GM10248 (cell line): ENCODE measurements at regions not wholly inside any gene's neighbourhood (a gene's known extent, or its start where the extent isn't known, plus 50 kb on each side); places are given as distances from the start of the nearest gene placed in this dataset.
"Not testable (repeated sequence)": the region's sequence is repeated elsewhere in the genome, so short reads cannot be mapped to it uniquely, and the experiment has no call there.

Source experiments
- CTCF ChIA-PET: fragments of 300-600 bp; sonication (Branson Sonifier 250); formaldehyde crosslinking; extraction: SDS; loops from one replicate; lab custom pipeline; 2021; ENCODE audit warnings: antibody characterized with exemption; lab: Yijun Ruan, JAX
- POLR2A ChIA-PET: fragments of 350-650 bp; sonication (Branson Sonifier 250); formaldehyde crosslinking; extraction: SDS; loops from one replicate; lab custom pipeline; 2020; ENCODE audit warnings: antibody characterized with exemption; lab: Yijun Ruan, JAX
- DNase-seq: peaks from one replicate; pipeline ENCODE4 v3.0.0; 2012; ENCODE audit errors: extremely low spot score
- CTCF ChIP-seq: IDR thresholded peaks from 2 replicates; pipeline ENCODE4 v1.5.1; 2012; ENCODE audit warnings: mild to moderate bottlenecking, low read depth; ENCODE audit errors: extremely low read depth, missing control alignments, control extremely low read depth

DNA sequence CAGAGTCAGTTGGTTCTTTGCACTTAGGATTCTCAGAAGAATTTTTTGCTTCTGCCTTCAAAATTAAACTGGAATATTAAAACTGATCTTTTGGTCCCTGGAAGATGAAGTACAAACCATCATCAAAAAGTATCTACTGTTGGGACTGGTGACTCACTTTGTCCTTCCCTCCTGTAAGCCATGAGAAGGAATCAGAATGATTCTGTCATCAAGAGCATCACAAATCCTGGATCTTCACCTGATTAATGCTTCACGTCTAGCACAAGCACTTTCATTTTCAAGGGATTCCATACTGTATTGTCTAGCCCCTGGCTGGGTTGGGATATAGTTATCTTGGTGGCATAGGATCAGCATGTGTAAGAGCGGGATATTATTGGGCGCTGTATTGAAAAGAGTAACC is 69.3 kb upstream of the CYP1B1 start:
- ChIA-PET POLR2A (no interaction called here), CTCF (interaction anchor here (1.6 to 1.7 kb wide), 2 partner anchors 31 to 129 kb away, joined by 3 to 6 read pairs; no protein-coding TSS in a partner anchor)
- DNase-seq = no peak
- no peak for TF ChIP-seq CTCF

GRCh38 chr2:38142627-38143026 is 66.7 kb upstream of the CYP1B1 start:
- TF ChIP-seq CTCF = no peak
- ChIA-PET POLR2A (no interaction called here), CTCF (interaction anchor here (0.7 to 1.6 kb wide), 2 partner anchors 15 to 27 kb away, joined by 3 to 4 read pairs; no protein-coding TSS in a partner anchor)
- no peak for DNase-seq

DNA sequence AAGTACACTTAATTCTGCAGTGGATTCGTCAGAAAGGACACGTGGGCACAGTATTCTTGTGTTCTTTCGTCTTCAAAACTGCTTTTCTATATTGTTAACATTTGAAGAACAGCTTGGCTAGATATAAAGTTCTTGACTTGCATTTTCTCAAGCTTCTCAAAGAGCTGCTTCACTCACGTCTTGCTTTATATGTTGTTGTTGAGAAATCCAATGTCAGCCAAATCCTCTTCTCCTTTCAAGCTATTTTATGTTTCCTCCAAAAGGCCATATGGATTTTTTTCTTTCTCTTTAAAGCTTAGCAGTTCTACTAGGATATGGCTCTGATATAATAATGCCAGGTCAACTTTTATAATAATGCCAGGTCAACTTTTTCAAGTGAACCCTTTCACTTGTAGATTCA is 65.5 kb upstream of the CYP1B1 start:
- POLR2A ChIA-PET = no interaction called here
- DNase-seq = no peak
- no peak for TF ChIP-seq CTCF
- CTCF ChIA-PET = interaction anchor here (0.9 to 2.9 kb wide), 3 partner anchors 15 to 41 kb away, joined by 3 to 10 read pairs (median 8); no protein-coding TSS in a partner anchor

GRCh38 chr2:38138996-38139395 is 63.0 kb upstream of the CYP1B1 start:
- no peak for DNase-seq
- CTCF ChIA-PET = interaction anchor here (1.5 to 2.9 kb wide), 3 partner anchors 10 to 28 kb away, joined by 3 to 10 read pairs (median 6); no protein-coding TSS in a partner anchor
- no peak for TF ChIP-seq CTCF
- POLR2A ChIA-PET = no interaction called here

GRCh38 chr2:38138419-38138818 is 62.5 kb upstream of the CYP1B1 start:
- DNase-seq = no peak
- no peak for TF ChIP-seq CTCF
- POLR2A ChIA-PET = no interaction called here
- CTCF ChIA-PET = interaction anchor here (1.9 kb wide), 1 partner anchor 10 kb away, joined by 6 read pairs; no protein-coding TSS in a partner anchor

DNA sequence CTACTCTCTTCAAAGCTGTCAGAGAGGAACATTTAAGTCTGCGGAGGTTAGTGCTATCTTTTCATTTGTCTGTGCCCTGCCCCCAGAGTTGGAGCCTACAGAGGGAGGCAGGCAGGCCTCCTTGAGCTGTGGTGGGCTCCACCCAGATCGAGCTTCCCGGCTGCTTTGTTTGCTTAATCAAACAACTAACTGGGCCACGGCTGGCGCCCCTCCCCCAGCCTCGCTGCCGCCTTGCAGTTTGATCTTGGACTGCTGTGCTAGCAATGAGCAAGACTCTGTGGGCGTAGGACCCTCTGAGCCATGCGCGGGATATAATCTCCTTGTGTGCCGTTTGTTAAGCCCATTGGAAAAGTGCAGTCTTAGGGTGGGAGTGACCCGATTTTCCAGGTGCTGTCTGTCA is 62.0 kb upstream of the CYP1B1 start:
- DNase-seq, POLR2A ChIA-PET, CTCF ChIA-PET: not testable (repeated sequence)

DNA sequence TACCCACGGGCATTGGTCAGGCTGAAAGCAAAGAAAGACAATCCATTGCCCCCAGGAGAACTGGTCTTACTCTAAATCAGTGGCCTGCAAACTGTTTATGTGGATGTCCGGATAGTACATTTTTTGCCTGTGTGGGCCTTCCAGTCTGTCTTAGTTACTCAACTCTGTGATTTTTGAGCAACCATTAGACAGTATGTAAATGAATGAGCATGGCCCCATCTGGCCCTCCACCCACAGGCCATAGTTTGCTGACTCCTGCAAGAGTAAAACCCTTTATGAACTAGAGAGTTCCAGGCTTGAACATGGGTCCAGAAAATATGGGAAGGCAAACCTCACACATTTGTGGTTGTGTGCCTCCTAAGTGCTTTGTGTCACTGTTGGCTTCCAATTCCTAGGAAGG is 55.7 kb upstream of the CYP1B1 start:
- ChIA-PET CTCF (no interaction called here), POLR2A (no interaction called here)
- DNase-seq = no peak
- TF ChIP-seq CTCF = no peak
